Posterior cingulate gyrus (tissue), 11 donors: ENCODE measurements at regions not wholly inside any gene's neighbourhood (a gene's known extent, or its start where the extent isn't known, plus 50 kb on each side); places are given as distances from the start of the nearest gene placed in this dataset.
A peak's percentile ranks its signal among the peaks of the same experiment; 100 is the strongest.

Experiments
- DNase-seq, 10 donors: peaks; one replicate each; pipeline versions ENCODE4 v3.0.0 to v3.0.0-alpha.2; 2020 to 2021; ENCODE audit warnings: mixed read lengths in 3 of 10
- intact Hi-C: fragments of 100-400 bp; cut with DNase I; formaldehyde crosslinking; loops from one replicate; pipeline ENCODE4 v1.15.1; 2023

GRCh38 chr2:205902900-205903237, 183.1 kb downstream of the INO80D start:
- intact Hi-C loops: no loop called here
- no peak for DNase-seq

GRCh38 chr2:205902041-205902899, 183.7 kb downstream of the INO80D start:
- intact Hi-C loops: no loop called here
- DNase-seq: no peak

GRCh38 chr2:205901491-205901890, 184.5 kb downstream of the INO80D start:
- intact Hi-C loops: no loop called here
- DNase-seq: no peak

- intact Hi-C loops: no loop called here
Measured at GRCh38 chr2:205898744-205899143, 187.2 kb downstream of the INO80D start.

GRCh38 chr2:205895981-205896655, 189.9 kb downstream of the INO80D start:
- DNase-seq: no peak

More at GRCh38 chr2:205898744-205899143, 187.2 kb downstream of the INO80D start:
- no peak for DNase-seq

GRCh38 chr2:205892665-205893259, 193.2 kb downstream of the INO80D start:
- intact Hi-C loops: no loop called here
- DNase-seq: no peak

More at GRCh38 chr2:205895981-205896655, 189.9 kb downstream of the INO80D start:
- intact Hi-C loops: no loop called here

- intact Hi-C loops: no loop called here
- DNase-seq: peak in 4 of 10 donors; percentile 22 to 38 (median 32)
Measured at GRCh38 chr2:205892251-205892655, 193.7 kb downstream of the INO80D start.

GRCh38 chr2:205889114-205889513, 196.9 kb downstream of the INO80D start:
- DNase-seq: no peak
- intact Hi-C loops: loop anchor here (5.0 kb wide), 1 partner anchor 112 kb away; no protein-coding TSS in a partner anchor

- peak in 4 of 10 donors; percentile 36 to 85 (median 82) for DNase-seq
- intact Hi-C loops: loop anchor here (5.0 kb wide), 1 partner anchor 110 kb away; no protein-coding TSS in a partner anchor
Measured at GRCh38 chr2:205887637-205888036, 198.3 kb downstream of the INO80D start.

GRCh38 chr2:205885492-205886099, 200.4 kb downstream of the INO80D start:
- peak; percentile 27 to 92 (median 77) for DNase-seq
- intact Hi-C loops: loop anchor here (5.0 kb wide), 1 partner anchor 108 kb away; no protein-coding TSS in a partner anchor

- intact Hi-C loops: no loop called here
- DNase-seq: no peak
Measured at GRCh38 chr2:205883965-205884364, 201.7 kb downstream of the NRP2 start.

- DNase-seq: no peak
- intact Hi-C loops: no loop called here
Measured at GRCh38 chr2:205882806-205883425, 200.6 kb downstream of the NRP2 start.

- intact Hi-C loops: no loop called here
- no peak for DNase-seq
Measured at GRCh38 chr2:205880048-205880447, 197.7 kb downstream of the NRP2 start.

GRCh38 chr2:205878999-205879762, 196.9 kb downstream of the NRP2 start:
- peak in 3 of 10 donors; percentile 17 to 85 (median 82) for DNase-seq
- intact Hi-C loops: no loop called here

- intact Hi-C loops: no loop called here
- no peak for DNase-seq
Measured at GRCh38 chr2:205877496-205877895, 195.2 kb downstream of the NRP2 start.

- intact Hi-C loops: no loop called here
- no peak for DNase-seq
Measured at GRCh38 chr2:205876127-205876526, 193.8 kb downstream of the NRP2 start.

- intact Hi-C loops: no loop called here
- no peak for DNase-seq
Measured at GRCh38 chr2:205872716-205873115, 190.4 kb downstream of the NRP2 start.

GRCh38 chr2:205869439-205869838, 187.1 kb downstream of the NRP2 start:
- intact Hi-C loops: no loop called here
- DNase-seq: no peak

- no peak for DNase-seq
Measured at GRCh38 chr2:205868773-205869333, 186.6 kb downstream of the NRP2 start.

More at GRCh38 chr2:205868773-205869333, 186.6 kb downstream of the NRP2 start:
- intact Hi-C loops: no loop called here
